ENCODE measurements at regions not wholly inside any gene's neighbourhood (a gene's known extent, or its start where the extent isn't known, plus 50 kb on each side); places are given as distances from the start of the nearest gene placed in this dataset.
"Not testable (repeated sequence)": the region's sequence is repeated elsewhere in the genome, so short reads cannot be mapped to it uniquely, and the experiment has no call there.

- Mint-ChIP-seq H3K27me3 (peaks cover 45 to 58% (median 49%) of the 10 kb centered on the region in 3 donors), H3K4me3 (no peak overlapping the region), H3K4me1 (no peaks in the 10 kb centered on the region), H3K27ac (no peak overlapping the region), H3K36me3 (peaks cover 0 to 11% of the 10 kb centered on the region in 2 donors), H3K9me3 (peaks cover 10 to 44% (median 32%) of the 10 kb centered on the region in 7 donors)
- no peak for ATAC-seq (ENCODE audit: low read depth in 2 of 2)
- DNase-seq, result no peak
Observed at GRCh38 chr7:8314566-8314965, 52.6 kb upstream of the ICA1 start.

- Mint-ChIP-seq H3K27me3 (peaks cover 39 to 58% (median 41%) of the 10 kb centered on the region in 3 donors), H3K4me3 (no peak overlapping the region)
Observed at GRCh38 chr7:8319115-8319514, 57.1 kb upstream of the ICA1 start.

GRCh38 chr7:8320174-8320573, 58.2 kb upstream of the ICA1 start:
- Mint-ChIP-seq H3K36me3 (no peaks in the 10 kb centered on the region), H3K4me1 (no peaks in the 10 kb centered on the region), H3K9me3 (peaks cover 5 to 27% (median 13%) of the 10 kb centered on the region in 7 donors), H3K4me3 (no peak overlapping the region), H3K27me3 (peaks cover 36 to 66% (median 41%) of the 10 kb centered on the region in 3 donors), H3K27ac (no peak overlapping the region)
- no peak for ATAC-seq (ENCODE audit: low read depth in 2 of 2)
- no peak for DNase-seq

More at GRCh38 chr7:8319115-8319514, 57.1 kb upstream of the ICA1 start:
- Mint-ChIP-seq H3K36me3 (no peaks in the 10 kb centered on the region), H3K9me3 (peaks cover 5 to 29% (median 13%) of the 10 kb centered on the region in 7 donors), H3K27ac (no peak overlapping the region), H3K4me1 (no peaks in the 10 kb centered on the region)
- DNase-seq (no peak), ATAC-seq (ENCODE audit: low read depth in 2 of 2) (no peak)

GRCh38 chr7:8321312-8321711, 59.3 kb upstream of the ICA1 start:
- H3K36me3 Mint-ChIP-seq, result no peaks in the 10 kb centered on the region
- peaks cover 5 to 27% (median 9%) of the 10 kb centered on the region in 7 donors for H3K9me3 Mint-ChIP-seq
- H3K27me3 Mint-ChIP-seq, result peaks cover 31 to 57% (median 37%) of the 10 kb centered on the region in 3 donors
- peak overlapping the region in 1 of 6 donors; percentile 55 for H3K27ac Mint-ChIP-seq
- no peaks in the 10 kb centered on the region for H3K4me1 Mint-ChIP-seq
- no peak overlapping the region for H3K4me3 Mint-ChIP-seq
- DNase-seq, result no peak
- no peak for ATAC-seq (ENCODE audit: low read depth in 2 of 2)

GRCh38 chr7:8322667-8323066, 60.7 kb upstream of the ICA1 start:
- H3K4me3 Mint-ChIP-seq, result no peak overlapping the region
- ATAC-seq (ENCODE audit: low read depth in 2 of 2), result no peak
- H3K4me1 Mint-ChIP-seq, result no peaks in the 10 kb centered on the region
- no peak overlapping the region for H3K27ac Mint-ChIP-seq
- H3K36me3 Mint-ChIP-seq, result no peaks in the 10 kb centered on the region
- peaks cover 28 to 49% (median 31%) of the 10 kb centered on the region in 3 donors for H3K27me3 Mint-ChIP-seq
- H3K9me3 Mint-ChIP-seq, result peaks cover 0 to 23% (median 9%) of the 10 kb centered on the region in 7 donors
- no peak for DNase-seq

GRCh38 chr7:8325067-8325466, 63.1 kb upstream of the ICA1 start:
- Mint-ChIP-seq H3K4me1 (no peaks in the 10 kb centered on the region), H3K36me3 (no peaks in the 10 kb centered on the region), H3K27me3 (peaks cover 34 to 41% (median 40%) of the 10 kb centered on the region in 3 donors), H3K4me3 (no peak overlapping the region), H3K9me3 (peaks cover 0 to 3% (median 1%) of the 10 kb centered on the region in 7 donors), H3K27ac (no peak overlapping the region)
- DNase-seq (no peak), ATAC-seq (ENCODE audit: low read depth in 2 of 2) (no peak)

- Mint-ChIP-seq H3K4me1 (no peaks in the 10 kb centered on the region), H3K36me3 (no peaks in the 10 kb centered on the region), H3K27me3 (peaks cover 31 to 41% (median 40%) of the 10 kb centered on the region in 3 donors), H3K9me3 (peaks cover 0 to 2% (median 0%) of the 10 kb centered on the region in 7 donors), H3K27ac (no peak overlapping the region), H3K4me3 (no peak overlapping the region)
- ATAC-seq (ENCODE audit: low read depth in 2 of 2) (no peak), DNase-seq (no peak)
Observed at GRCh38 chr7:8327199-8327598, 65.2 kb upstream of the ICA1 start.

GRCh38 chr7:8338206-8338605, 76.2 kb upstream of the ICA1 start:
- Mint-ChIP-seq H3K9me3 (no peaks in the 10 kb centered on the region), H3K4me3 (no peak overlapping the region), H3K27ac (no peak overlapping the region), H3K4me1 (no peaks in the 10 kb centered on the region), H3K27me3 (peaks cover 7 to 24% (median 16%) of the 10 kb centered on the region in 3 donors), H3K36me3 (no peaks in the 10 kb centered on the region)
- no peak for DNase-seq
- no peak for ATAC-seq (ENCODE audit: low read depth in 2 of 2)

GRCh38 chr7:8343556-8343955, 81.6 kb upstream of the ICA1 start:
- ATAC-seq (ENCODE audit: low read depth in 2 of 2) (no peak), DNase-seq (no peak)
- H3K4me1 Mint-ChIP-seq, result no peaks in the 10 kb centered on the region
- H3K27ac Mint-ChIP-seq, result no peak overlapping the region
- no peak overlapping the region for H3K4me3 Mint-ChIP-seq
- peaks cover 0 to 21% (median 6%) of the 10 kb centered on the region in 7 donors for H3K9me3 Mint-ChIP-seq
- H3K36me3 Mint-ChIP-seq, result no peaks in the 10 kb centered on the region
- peaks cover 0 to 20% (median 8%) of the 10 kb centered on the region in 3 donors for H3K27me3 Mint-ChIP-seq

- H3K4me1 Mint-ChIP-seq; H3K36me3 Mint-ChIP-seq; H3K27ac Mint-ChIP-seq; DNase-seq; ATAC-seq (ENCODE audit: low read depth in 2 of 2); H3K4me3 Mint-ChIP-seq: not testable (repeated sequence)
- H3K27me3 Mint-ChIP-seq, result peaks cover 0 to 16% (median 14%) of the 10 kb centered on the region in 3 donors
- H3K9me3 Mint-ChIP-seq, result peaks cover 0 to 21% (median 6%) of the 10 kb centered on the region in 7 donors
Observed at GRCh38 chr7:8347395-8347794, 85.4 kb upstream of the ICA1 start.

GRCh38 chr7:8351654-8352053, 81.8 kb upstream of the NXPH1 start:
- H3K36me3 Mint-ChIP-seq; H3K27ac Mint-ChIP-seq; H3K4me3 Mint-ChIP-seq; H3K4me1 Mint-ChIP-seq; DNase-seq; ATAC-seq (ENCODE audit: low read depth in 2 of 2): not testable (repeated sequence)
- Mint-ChIP-seq H3K9me3 (peaks cover 0 to 12% (median 4%) of the 10 kb centered on the region in 7 donors), H3K27me3 (peaks cover 0 to 20% (median 11%) of the 10 kb centered on the region in 3 donors)

GRCh38 chr7:8353991-8354390, 79.4 kb upstream of the NXPH1 start:
- Mint-ChIP-seq H3K9me3 (peaks cover 0 to 6% (median under 1%) of the 10 kb centered on the region in 7 donors), H3K4me1 (no peaks in the 10 kb centered on the region), H3K27me3 (peaks cover 0 to 17% (median 0%) of the 10 kb centered on the region in 3 donors), H3K4me3 (no peak overlapping the region), H3K36me3 (no peaks in the 10 kb centered on the region), H3K27ac (no peak overlapping the region)
- no peak for DNase-seq
- no peak for ATAC-seq (ENCODE audit: low read depth in 2 of 2)

- H3K9me3 Mint-ChIP-seq, result peaks cover 0 to 11% (median 5%) of the 10 kb centered on the region in 7 donors
- H3K4me1 Mint-ChIP-seq, result no peaks in the 10 kb centered on the region
- H3K27me3 Mint-ChIP-seq, result peaks cover 0 to 15% (median 0%) of the 10 kb centered on the region in 3 donors
- DNase-seq (no peak), ATAC-seq (ENCODE audit: low read depth in 2 of 2) (no peak)
- no peak overlapping the region for H3K27ac Mint-ChIP-seq
- H3K36me3 Mint-ChIP-seq, result no peaks in the 10 kb centered on the region
- no peak overlapping the region for H3K4me3 Mint-ChIP-seq
Observed at GRCh38 chr7:8354503-8354902, 78.9 kb upstream of the NXPH1 start.

GRCh38 chr7:8356071-8356470, 77.3 kb upstream of the NXPH1 start:
- no peak for DNase-seq
- H3K4me3 Mint-ChIP-seq, result no peak overlapping the region
- peaks cover 0 to 19% (median 5%) of the 10 kb centered on the region in 7 donors for H3K9me3 Mint-ChIP-seq

More at GRCh38 chr7:8356071-8356470, 77.3 kb upstream of the NXPH1 start:
- Mint-ChIP-seq H3K27ac (no peak overlapping the region), H3K4me1 (no peaks in the 10 kb centered on the region), H3K36me3 (no peaks in the 10 kb centered on the region), H3K27me3 (peaks cover 2 to 11% (median 10%) of the 10 kb centered on the region in 3 donors)
- ATAC-seq (ENCODE audit: low read depth in 2 of 2), result no peak
